OCI-LY3 (cell line): ENCODE measurements at regions not wholly inside any gene's neighbourhood (a gene's known extent, or its start where the extent isn't known, plus 50 kb on each side); places are given as distances from the start of the nearest gene placed in this dataset.

Experiments used
- H2AFZ ChIP-seq: fragments of 200-600, 300-600 bp; shearing (Covaris generic); 2 replicates; pipeline ENCODE4 v1.6.0; 2014; ENCODE audit warnings: antibody characterized with exemption, low read depth, low read length
- H3K27ac ChIP-seq: fragments of 200-600, 300-600 bp; sonication (generic); 2 replicates; pipeline ENCODE4 v1.5.1; 2014; ENCODE audit warnings: mild to moderate bottlenecking, low read length, moderate library complexity, mixed read lengths
- H3K27me3 ChIP-seq: fragments of 200-600, 300-600 bp; sonication (generic); 2 replicates; pipeline ENCODE4 v1.6.1; 2014; ENCODE audit warnings: low read depth, low read length, mixed read lengths
- H3K36me3 ChIP-seq: fragments of 200-600, 300-600 bp; sonication (generic); replicated peaks from 2 replicates; pipeline ENCODE3; 2014; ENCODE audit warnings: low read depth, low read length, mixed read lengths
- H3K4me1 ChIP-seq: fragments of 300-600, 200-600 bp; sonication (generic); 2 replicates; pipeline ENCODE4 v1.6.1; 2014; ENCODE audit warnings: low read length, mixed read lengths
- H3K4me2 ChIP-seq: fragments of 200-600, 300-600 bp; sonication (generic); 2 replicates; pipeline ENCODE4 v1.6.1; 2014; ENCODE audit warnings: low read length, mixed read lengths
- H3K4me3 ChIP-seq: fragments of 300-600, 200-600 bp; sonication (generic); 2 replicates; pipeline ENCODE4 v1.5.1; 2014; ENCODE audit warnings: antibody characterized with exemption, mild to moderate bottlenecking, low read length, moderate library complexity
- H3K79me2 ChIP-seq: fragments of 300-600, 200-600 bp; shearing (Covaris generic); 2 replicates; pipeline ENCODE4 v1.6.1; 2014; ENCODE audit warnings: mild to moderate bottlenecking, low read length, mixed read lengths
- H3K9ac ChIP-seq: fragments of 300-600, 200-600 bp; shearing (Covaris generic); 2 replicates; pipeline ENCODE4 v1.6.0; 2014; ENCODE audit warnings: mild to moderate bottlenecking, low read length, moderate library complexity
- H3K9me3 ChIP-seq: fragments of 200-600, 300-600 bp; shearing (Covaris generic); 2 replicates; pipeline ENCODE4 v1.6.1; 2014; ENCODE audit warnings: low read length, mixed read lengths; ENCODE audit not compliant: insufficient read depth
- H4K20me1 ChIP-seq: fragments of 200-600, 300-600 bp; sonication (generic); 2 replicates; pipeline ENCODE4 v1.6.1; 2016; ENCODE audit warnings: low read length, mixed read lengths; ENCODE audit not compliant: insufficient read depth
- CTCF ChIP-seq: fragments of 200-600, 300-600 bp; sonication (generic); IDR thresholded peaks from 2 replicates; pipeline ENCODE4 v1.5.1; 2014; ENCODE audit warnings: antibody characterized with exemption, low read length, low read depth
- EZH2phosphoT487 ChIP-seq: fragments of 200-600 bp; shearing (Covaris generic); IDR thresholded peaks from 2 replicates; pipeline ENCODE4 v1.6.1; 2018; ENCODE audit warnings: antibody characterized with exemption, mixed run types, low read depth

- Histone ChIP-seq H3K9ac (no peak overlapping the region), H3K27me3 (peaks cover 20% of the 10 kb centered on the region; the same call in 1 of the 2 replicates), H2AFZ (no peak overlapping the region), H3K79me2 (no peaks in the 10 kb centered on the region), H3K27ac (no peak overlapping the region), H3K9me3 (no peaks in the 10 kb centered on the region), H3K4me2 (no peak overlapping the region), H4K20me1 (no peaks in the 10 kb centered on the region), H3K4me3 (no peak overlapping the region), H3K36me3 (no peaks in the 10 kb centered on the region), H3K4me1 (no peaks in the 10 kb centered on the region)
- TF ChIP-seq EZH2phosphoT487 = no peak
- no peak for TF ChIP-seq CTCF
Observed at GRCh38 chr14:95765051-95765450, 51.1 kb upstream of the TCL1A start.

GRCh38 chr14:95763875-95764274 lies 50.0 kb upstream of the TCL1A start:
- Histone ChIP-seq H3K27ac (no peak overlapping the region), H4K20me1 (no peaks in the 10 kb centered on the region), H3K4me2 (no peak overlapping the region), H3K36me3 (no peaks in the 10 kb centered on the region), H3K79me2 (no peaks in the 10 kb centered on the region), H3K9ac (no peak overlapping the region), H3K4me3 (no peak overlapping the region), H2AFZ (no peak overlapping the region), H3K27me3 (peaks cover 27% of the 10 kb centered on the region), H3K4me1 (no peaks in the 10 kb centered on the region), H3K9me3 (no peaks in the 10 kb centered on the region)
- TF ChIP-seq EZH2phosphoT487 (no peak), CTCF (no peak)
